ENCODE measurements at regions not wholly inside any gene's neighbourhood (a gene's known extent, or its start where the extent isn't known, plus 50 kb on each side); places are given as distances from the start of the nearest gene placed in this dataset.

DNA sequence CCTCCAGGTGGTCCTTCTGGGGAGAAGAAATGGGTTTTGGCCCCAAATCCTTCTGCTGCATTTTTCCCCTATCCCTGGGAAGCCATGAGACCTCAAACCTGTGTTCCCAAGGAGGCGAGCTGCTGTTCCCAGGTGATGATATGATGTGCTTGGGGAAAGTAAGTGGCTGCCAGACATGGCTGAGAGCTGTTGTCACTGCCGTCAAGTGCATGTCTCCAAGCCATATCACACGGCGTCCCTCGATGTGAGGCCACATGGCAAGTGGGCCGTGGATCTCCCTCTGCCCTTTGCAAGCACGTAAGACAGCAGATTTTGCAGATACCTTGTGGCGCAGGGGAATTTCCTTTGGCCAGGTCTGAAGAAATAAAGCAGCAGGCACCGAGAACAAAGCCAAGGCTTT lies 103.7 kb upstream of the CD93 start:
- TF ChIP-seq, protein P1, sequence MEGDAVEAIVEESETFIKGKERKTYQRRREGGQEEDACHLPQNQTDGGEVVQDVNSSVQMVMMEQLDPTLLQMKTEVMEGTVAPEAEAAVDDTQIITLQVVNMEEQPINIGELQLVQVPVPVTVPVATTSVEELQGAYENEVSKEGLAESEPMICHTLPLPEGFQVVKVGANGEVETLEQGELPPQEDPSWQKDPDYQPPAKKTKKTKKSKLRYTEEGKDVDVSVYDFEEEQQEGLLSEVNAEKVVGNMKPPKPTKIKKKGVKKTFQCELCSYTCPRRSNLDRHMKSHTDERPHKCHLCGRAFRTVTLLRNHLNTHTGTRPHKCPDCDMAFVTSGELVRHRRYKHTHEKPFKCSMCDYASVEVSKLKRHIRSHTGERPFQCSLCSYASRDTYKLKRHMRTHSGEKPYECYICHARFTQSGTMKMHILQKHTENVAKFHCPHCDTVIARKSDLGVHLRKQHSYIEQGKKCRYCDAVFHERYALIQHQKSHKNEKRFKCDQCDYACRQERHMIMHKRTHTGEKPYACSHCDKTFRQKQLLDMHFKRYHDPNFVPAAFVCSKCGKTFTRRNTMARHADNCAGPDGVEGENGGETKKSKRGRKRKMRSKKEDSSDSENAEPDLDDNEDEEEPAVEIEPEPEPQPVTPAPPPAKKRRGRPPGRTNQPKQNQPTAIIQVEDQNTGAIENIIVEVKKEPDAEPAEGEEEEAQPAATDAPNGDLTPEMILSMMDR (IDR thresholded peaks at IDR 0.05), result no peak
- TF ChIP-seq POLR2A (IDR thresholded peaks at IDR 0.05), result no peak
